Colonic mucosa (tissue), 4 donors: ENCODE measurements at regions not wholly inside any gene's neighbourhood (a gene's known extent, or its start where the extent isn't known, plus 50 kb on each side); places are given as distances from the start of the nearest gene placed in this dataset.
"Not testable (repeated sequence)": the region's sequence is repeated elsewhere in the genome, so short reads cannot be mapped to it uniquely, and the experiment has no call there.

Source experiments
- DNase-seq: peaks from one replicate; pipeline ENCODE4 v3.0.0-alpha.2; 2020
- H3K27ac ChIP-seq: fragments of 200-600 bp; one replicate; pipeline ENCODE4 v1.8.0; 2021
- H3K27me3 ChIP-seq: fragments of 200-600 bp; one replicate; pipeline ENCODE4 v1.8.0; 2021
- H3K36me3 ChIP-seq: fragments of 200-600 bp; one replicate; pipeline ENCODE4 v1.8.0; 2021
- H3K4me1 ChIP-seq: fragments of 200-600 bp; one replicate; pipeline ENCODE4 v1.8.0; 2021; ENCODE audit warnings: mild to moderate bottlenecking
- H3K4me3 ChIP-seq: fragments of 200-600 bp; one replicate; pipeline ENCODE4 v1.8.0; 2021
- H3K9ac ChIP-seq, 2 donors: one replicate each; pipeline ENCODE4 v1.7.0; 2013; ENCODE audit warnings: control low read depth in 2 of 2, low read depth in 2 of 2, low read length in 2 of 2
- H3K9me3 ChIP-seq: fragments of 200-600 bp; one replicate; pipeline ENCODE4 v1.8.0; 2021
- CTCF ChIP-seq: fragments of 200-600 bp; IDR thresholded peaks from one replicate; pipeline ENCODE4 v1.8.0; 2022; ENCODE audit warnings: antibody characterized with exemption, mild to moderate bottlenecking
- intact Hi-C: fragments of 100-400 bp; cut with DNase I; formaldehyde crosslinking; loops from one replicate; pipeline ENCODE4 v1.14.1; 2022
- donor health status: healthy.
- donor health status: DM: no; HTN: no; CAD: no.
- donor health status: DM: no; HTN: no; CAD: no.

GRCh38 chr2:89837962-89838625 lies 1146.6 kb downstream of the RPIA start:
- no peak overlapping the region for H3K4me3 ChIP-seq
- no peak for DNase-seq
- no peak for TF ChIP-seq CTCF
- H3K9me3 ChIP-seq, result peaks cover 11% of the 10 kb centered on the region
- no peaks in the 10 kb centered on the region for H3K27me3 ChIP-seq
- H3K4me1 ChIP-seq, result no peaks in the 10 kb centered on the region
- intact Hi-C loops, result no loop called here
- H3K9ac ChIP-seq, result no peak overlapping the region
- H3K27ac ChIP-seq, result no peak overlapping the region
- no peaks in the 10 kb centered on the region for H3K36me3 ChIP-seq

- H3K27ac ChIP-seq, H3K4me1 ChIP-seq, H3K9ac ChIP-seq, H3K4me3 ChIP-seq, H3K9me3 ChIP-seq, H3K36me3 ChIP-seq, DNase-seq, intact Hi-C loops, H3K27me3 ChIP-seq: not testable (repeated sequence)
Measured at GRCh38 chr2:89840175-89840574, 1148.7 kb downstream of the RPIA start.

- H3K4me1 ChIP-seq, intact Hi-C loops, H3K9me3 ChIP-seq, H3K36me3 ChIP-seq, H3K4me3 ChIP-seq, H3K9ac ChIP-seq, H3K27ac ChIP-seq, H3K27me3 ChIP-seq, DNase-seq: not testable (repeated sequence)
Measured at GRCh38 chr2:89840781-89841475, 1149.5 kb downstream of the RPIA start.

GRCh38 chr2:89841476-89841840 lies 1150.0 kb downstream of the RPIA start:
- no peaks in the 10 kb centered on the region for H3K4me1 ChIP-seq
- no peak overlapping the region for H3K9ac ChIP-seq
- no peak for TF ChIP-seq CTCF
- H3K27me3 ChIP-seq, result no peaks in the 10 kb centered on the region
- intact Hi-C loops, result no loop called here
- no peak overlapping the region for H3K4me3 ChIP-seq
- no peaks in the 10 kb centered on the region for H3K36me3 ChIP-seq
- no peaks in the 10 kb centered on the region for H3K9me3 ChIP-seq
- no peak overlapping the region for H3K27ac ChIP-seq
- no peak for DNase-seq

GRCh38 chr2:89842180-89842908 lies 1150.9 kb downstream of the RPIA start:
- intact Hi-C loops, result no loop called here
- no peak for DNase-seq
- Histone ChIP-seq H3K27me3 (no peaks in the 10 kb centered on the region), H3K9me3 (no peaks in the 10 kb centered on the region), H3K27ac (no peak overlapping the region), H3K4me1 (no peaks in the 10 kb centered on the region), H3K36me3 (no peaks in the 10 kb centered on the region), H3K9ac (no peak overlapping the region), H3K4me3 (no peak overlapping the region)
- no peak for TF ChIP-seq CTCF

GRCh38 chr2:89844221-89844943 lies 1152.9 kb downstream of the RPIA start:
- Histone ChIP-seq H3K36me3 (no peaks in the 10 kb centered on the region), H3K4me3 (no peak overlapping the region), H3K27ac (no peak overlapping the region), H3K9me3 (no peaks in the 10 kb centered on the region), H3K4me1 (no peaks in the 10 kb centered on the region), H3K27me3 (no peaks in the 10 kb centered on the region), H3K9ac (no peak overlapping the region)
- DNase-seq, result no peak
- intact Hi-C loops, result no loop called here
- TF ChIP-seq CTCF, result no peak
